ENCODE measurements at regions not wholly inside any gene's neighbourhood (a gene's known extent, or its start where the extent isn't known, plus 50 kb on each side); places are given as distances from the start of the nearest gene placed in this dataset.

DNA sequence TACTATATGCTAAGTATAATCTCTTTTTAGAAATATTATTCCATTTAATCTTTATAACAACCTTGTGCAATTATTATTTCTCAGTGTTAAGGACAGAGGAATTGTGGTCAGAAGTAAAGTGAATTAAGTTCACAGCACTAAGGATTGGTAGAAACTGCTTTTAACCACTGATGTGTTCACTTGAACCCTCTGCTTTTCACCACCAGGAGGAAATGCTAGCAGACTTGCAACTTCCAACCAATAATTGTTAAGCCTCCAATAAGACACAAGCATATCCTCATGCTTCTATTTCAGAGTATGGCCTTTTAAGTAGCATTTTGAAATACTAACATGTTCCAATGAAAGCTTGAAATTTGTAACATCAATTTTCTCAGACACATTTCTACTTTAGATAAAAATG, 527.4 kb downstream of the SI start:
- TF ChIP-seq CTCF (IDR thresholded peaks at IDR 0.05; ENCODE audit: low read depth, low read length, poor library complexity, severe bottlenecking): no peak
- TF ChIP-seq EZH2phosphoT487 (IDR thresholded peaks at IDR 0.05; ENCODE audit: borderline replicate concordance, low read length): no peak

Measured in DOHH2 (cell line).